ENCODE measurements at regions not wholly inside any gene's neighbourhood (a gene's known extent, or its start where the extent isn't known, plus 50 kb on each side); places are given as distances from the start of the nearest gene placed in this dataset.

DNA sequence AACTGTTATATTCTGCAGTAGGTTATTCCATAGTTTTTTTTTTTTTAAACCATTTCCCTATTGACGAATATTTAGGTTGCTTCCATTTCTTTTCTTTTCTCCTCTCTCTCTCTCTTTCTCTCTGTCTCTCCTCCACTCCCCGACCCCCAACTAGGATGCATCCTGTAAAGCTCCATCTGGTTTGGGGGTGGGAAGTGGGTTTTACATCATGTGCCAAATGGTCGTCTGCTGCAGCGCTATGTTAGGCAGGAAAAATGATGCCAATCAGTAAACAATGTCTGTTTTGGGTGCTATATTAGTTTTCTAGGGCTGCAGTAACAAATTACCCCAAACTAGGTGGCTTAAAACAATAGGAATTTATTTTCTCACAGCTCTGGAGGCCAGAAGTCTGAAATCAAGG, 465.0 kb downstream of the AACS start:
- TF ChIP-seq, protein P1, sequence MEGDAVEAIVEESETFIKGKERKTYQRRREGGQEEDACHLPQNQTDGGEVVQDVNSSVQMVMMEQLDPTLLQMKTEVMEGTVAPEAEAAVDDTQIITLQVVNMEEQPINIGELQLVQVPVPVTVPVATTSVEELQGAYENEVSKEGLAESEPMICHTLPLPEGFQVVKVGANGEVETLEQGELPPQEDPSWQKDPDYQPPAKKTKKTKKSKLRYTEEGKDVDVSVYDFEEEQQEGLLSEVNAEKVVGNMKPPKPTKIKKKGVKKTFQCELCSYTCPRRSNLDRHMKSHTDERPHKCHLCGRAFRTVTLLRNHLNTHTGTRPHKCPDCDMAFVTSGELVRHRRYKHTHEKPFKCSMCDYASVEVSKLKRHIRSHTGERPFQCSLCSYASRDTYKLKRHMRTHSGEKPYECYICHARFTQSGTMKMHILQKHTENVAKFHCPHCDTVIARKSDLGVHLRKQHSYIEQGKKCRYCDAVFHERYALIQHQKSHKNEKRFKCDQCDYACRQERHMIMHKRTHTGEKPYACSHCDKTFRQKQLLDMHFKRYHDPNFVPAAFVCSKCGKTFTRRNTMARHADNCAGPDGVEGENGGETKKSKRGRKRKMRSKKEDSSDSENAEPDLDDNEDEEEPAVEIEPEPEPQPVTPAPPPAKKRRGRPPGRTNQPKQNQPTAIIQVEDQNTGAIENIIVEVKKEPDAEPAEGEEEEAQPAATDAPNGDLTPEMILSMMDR (IDR thresholded peaks at IDR 0.05 in 8 of 11, conservative IDR thresholded peaks at IDR 0.05 in 3 of 11), result no peak
- TF ChIP-seq POLR2AphosphoS5 (IDR thresholded peaks at IDR 0.05), result no peak
